GM23338 (cell line): ENCODE measurements at regions not wholly inside any gene's neighbourhood (a gene's known extent, or its start where the extent isn't known, plus 50 kb on each side); places are given as distances from the start of the nearest gene placed in this dataset.

Experiments
- ATAC-seq: fragments of 200-7000 bp; cut with Tn5 transposase; 3 replicates; pipeline ENCODE4 v1.9.1; 2020
- DNase-seq: peaks from one replicate; pipeline ENCODE4 v3.0.0-alpha.2; 2015; ENCODE audit warnings: low spot score
- H2AFZ ChIP-seq: fragments of 200-600 bp; sonication (generic); 2 replicates; pipeline ENCODE4 v1.8.0; 2016; ENCODE audit warnings: antibody characterized with exemption, mild to moderate bottlenecking, moderate library complexity
- H3F3A ChIP-seq: fragments of 200-600 bp; sonication (generic); replicated peaks from 2 replicates; pipeline ENCODE4 v1.8.0; 2017; ENCODE audit warnings: antibody characterized with exemption, mixed run types, low read depth
- H3K27ac ChIP-seq: fragments of 200-600 bp; sonication (generic); 2 replicates; pipeline ENCODE4 v1.6.1; 2016; ENCODE audit warnings: low read depth
- H3K27me3 ChIP-seq: fragments of 200-600 bp; sonication (generic); 2 replicates; pipeline ENCODE4 v1.8.0; 2016; ENCODE audit warnings: mild to moderate bottlenecking, mixed run types, moderate library complexity; ENCODE audit not compliant: insufficient read depth
- H3K36me3 ChIP-seq: fragments of 200-600 bp; sonication (generic); 2 replicates; pipeline ENCODE4 v1.8.0; 2016; ENCODE audit warnings: mild to moderate bottlenecking; ENCODE audit not compliant: insufficient read depth
- H3K4me1 ChIP-seq: fragments of 200-600 bp; sonication (generic); 2 replicates; pipeline ENCODE4 v1.8.0; 2016; ENCODE audit warnings: mild to moderate bottlenecking, moderate library complexity; ENCODE audit not compliant: insufficient read depth
- H3K4me2 ChIP-seq: fragments of 200-600 bp; sonication (generic); 2 replicates; pipeline ENCODE4 v1.7.1; 2017; ENCODE audit warnings: mixed run types
- H3K4me3 ChIP-seq: fragments of 200-600 bp; sonication (generic); 2 replicates; pipeline ENCODE4 v1.6.1; 2016; ENCODE audit warnings: mixed run types
- H3K79me2 ChIP-seq: fragments of 200-600 bp; sonication (generic); replicated peaks from 2 replicates; pipeline ENCODE4 v1.8.0; 2017; ENCODE audit warnings: mild to moderate bottlenecking; ENCODE audit not compliant: insufficient read depth
- H3K9me2 ChIP-seq: fragments of 200-600 bp; sonication (generic); 2 replicates; pipeline ENCODE4 v1.8.0; 2017; ENCODE audit not compliant: insufficient read depth
- H4K20me1 ChIP-seq: fragments of 200-600 bp; sonication (generic); replicated peaks from 2 replicates; pipeline ENCODE4 v1.8.0; 2017; ENCODE audit warnings: mild to moderate bottlenecking; ENCODE audit not compliant: insufficient read depth
- H3K27ac Mint-ChIP-seq: 2 replicates; pipeline ENCODE4 v1.8.0; 2020; ENCODE audit warnings: inconsistent platforms, mild to moderate bottlenecking, moderate library complexity, mixed read lengths
- H3K27me3 Mint-ChIP-seq: 3 replicates; pipeline ENCODE4 v1.8.0; 2022; ENCODE audit warnings: low read depth, mild to moderate bottlenecking, moderate library complexity, mixed read lengths, inconsistent platforms; ENCODE audit not compliant: insufficient read depth, poor library complexity
- H3K36me3 Mint-ChIP-seq: 3 replicates; pipeline ENCODE4 v1.8.0; 2021; ENCODE audit warnings: low read depth, mild to moderate bottlenecking, inconsistent platforms, moderate library complexity, mixed read lengths
- H3K4me1 Mint-ChIP-seq: 3 replicates; pipeline ENCODE4 v1.8.0; 2020; ENCODE audit warnings: mild to moderate bottlenecking, inconsistent platforms, mixed read lengths
- H3K4me3 Mint-ChIP-seq: 3 replicates; pipeline ENCODE4 v1.8.0; 2021; ENCODE audit warnings: moderate library complexity, mild to moderate bottlenecking, inconsistent platforms, mixed read lengths
- H3K9me3 Mint-ChIP-seq: 3 replicates; pipeline ENCODE4 v1.8.0; 2020; ENCODE audit warnings: moderate library complexity, mild to moderate bottlenecking, inconsistent platforms, mixed read lengths
- CREB1 ChIP-seq: fragments of 250-450 bp; sonication (Bioruptor Pico); IDR thresholded peaks from 2 replicates; pipeline ENCODE4 v1.5.0; 2020; ENCODE audit warnings: low read depth, mild to moderate bottlenecking, moderate library complexity
- CTCF ChIP-seq, 2 experiments: fragments of 200-600 bp in 1 of 2; sonication (generic) in 1 of 2; conservative IDR thresholded peaks; 2 replicates each; pipeline versions ENCODE4 v1.5.1 to v1.6.1; 2016 to 2017; ENCODE audit warnings: antibody characterized with exemption in 2 of 2, low read depth in 2 of 2, mild to moderate bottlenecking in 2 of 2, moderate library complexity in 1 of 2
- ETS1 ChIP-seq: IDR thresholded peaks from 2 replicates; pipeline ENCODE4 v1.6.1; 2016; ENCODE audit warnings: antibody characterized with exemption
- EZH2 ChIP-seq: fragments of 200-600 bp; sonication (generic); IDR thresholded peaks from one replicate; pipeline ENCODE4 v1.8.0; 2017; ENCODE audit warnings: antibody characterized with exemption, mild to moderate bottlenecking, low read depth; ENCODE audit not compliant: unreplicated experiment
- EZH2phosphoT487 ChIP-seq: fragments of 200-600 bp; sonication (generic); IDR thresholded peaks from one replicate; pipeline ENCODE4 v1.8.1; 2018; ENCODE audit warnings: antibody characterized with exemption; ENCODE audit not compliant: unreplicated experiment
- JUNB ChIP-seq: IDR thresholded peaks from one replicate; pipeline ENCODE4 v1.6.1; 2016; ENCODE audit warnings: antibody characterized with exemption; ENCODE audit not compliant: unreplicated experiment
- NANOG ChIP-seq: IDR thresholded peaks from 2 replicates; pipeline ENCODE4 v1.6.1; 2016; ENCODE audit warnings: antibody characterized with exemption, borderline replicate concordance
- POLR2AphosphoS5 ChIP-seq: IDR thresholded peaks from 2 replicates; pipeline ENCODE4 v1.6.1; 2016; ENCODE audit warnings: antibody characterized with exemption, low read depth
- REST ChIP-seq: IDR thresholded peaks from one replicate; pipeline ENCODE4 v1.6.1; 2018; ENCODE audit warnings: antibody characterized with exemption; ENCODE audit not compliant: unreplicated experiment
- STAT1 ChIP-seq: IDR thresholded peaks from one replicate; pipeline ENCODE4 v1.6.1; 2016; ENCODE audit warnings: antibody characterized with exemption; ENCODE audit not compliant: unreplicated experiment
- ZNF114 ChIP-seq: fragments of 250-450 bp; sonication (Bioruptor Pico); IDR thresholded peaks from 2 replicates; pipeline ENCODE4 v1.5.0; 2020; ENCODE audit warnings: mild to moderate bottlenecking, moderate library complexity
- ZNF331 ChIP-seq: fragments of 250-450 bp; sonication (Bioruptor Pico); IDR thresholded peaks from 2 replicates; pipeline ENCODE4 v1.5.0; 2020; ENCODE audit warnings: low read depth, mild to moderate bottlenecking, moderate library complexity
- ZNF462 ChIP-seq: fragments of 250-450 bp; sonication (Bioruptor Pico); IDR thresholded peaks from 2 replicates; pipeline ENCODE4 v1.5.0; 2020; ENCODE audit warnings: mild to moderate bottlenecking, moderate library complexity

- H3K27me3 Mint-ChIP-seq = peaks cover 2% of the 10 kb centered on the region
- Histone ChIP-seq H4K20me1 (no peaks in the 10 kb centered on the region), H3K27ac (no peak overlapping the region), H3K9me2 (0 out of 2 replicates have a peak, but pooled peaks cover 2% of the 10 kb centered on the region), H3K79me2 (no peaks in the 10 kb centered on the region), H2AFZ (no peak overlapping the region), H3K4me1 (peaks cover 3% of the 10 kb centered on the region; the same call in 1 of the 2 replicates), H3K4me2 (no peak overlapping the region), H3K4me3 (no peak overlapping the region), H3K27me3 (no peaks in the 10 kb centered on the region; the same call in 1 of the 2 replicates), H3F3A (no peaks in the 10 kb centered on the region), H3K36me3 (no peaks in the 10 kb centered on the region; the same call in 1 of the 2 replicates)
- no peak overlapping the region for H3K4me3 Mint-ChIP-seq
- H3K36me3 Mint-ChIP-seq = peaks cover 4% of the 10 kb centered on the region; the same call in 1 of the 3 replicates
- no peak for ATAC-seq
- DNase-seq = no peak
- no peak for TF ChIP-seq ZNF114
- TF ChIP-seq NANOG = no peak
- TF ChIP-seq CREB1 (CRISPR knock-in tag) = no peak
- no peak for TF ChIP-seq EZH2
- TF ChIP-seq POLR2AphosphoS5 = no peak
- no peak for TF ChIP-seq EZH2phosphoT487
- TF ChIP-seq REST = no peak
- no peak for TF ChIP-seq ZNF462 (CRISPR knock-in tag)
- TF ChIP-seq CTCF (conservative IDR thresholded peaks at IDR 0.05; ENCODE audit: low read depth in 2 of 2) = no peak
- TF ChIP-seq STAT1 = no peak
- no peak for TF ChIP-seq ZNF331 (CRISPR knock-in tag)
- TF ChIP-seq JUNB = no peak
- TF ChIP-seq ETS1 = no peak
- no peaks in the 10 kb centered on the region for H3K4me1 Mint-ChIP-seq
- H3K9me3 Mint-ChIP-seq = no peaks in the 10 kb centered on the region
- no peak overlapping the region for H3K27ac Mint-ChIP-seq
Measured at GRCh38 chr4:137422666-137423065, 109.6 kb downstream of the PCDH18 start.
